ENCODE measurements at regions not wholly inside any gene's neighbourhood (a gene's known extent, or its start where the extent isn't known, plus 50 kb on each side); places are given as distances from the start of the nearest gene placed in this dataset.

- no peak overlapping the region for H3K4me3 ChIP-seq
- no peak overlapping the region for H3K9ac ChIP-seq (ENCODE audit: low read depth in 2 of 2, low read length in 2 of 2)
- intact Hi-C loops (cut with DNase I): no loop called here
- H3K9me3 ChIP-seq: no peaks in the 10 kb centered on the region
- no peaks in the 10 kb centered on the region for H3K27me3 ChIP-seq
- no peak for TF ChIP-seq CTCF (IDR thresholded peaks at IDR 0.05)
- no peaks in the 10 kb centered on the region for H3K36me3 ChIP-seq
- no peak overlapping the region for H3K27ac ChIP-seq
- no peaks in the 10 kb centered on the region for H3K4me1 ChIP-seq
- DNase-seq: no peak
Measured at GRCh38 chr4:132865922-132866321, 283.2 kb upstream of the PCDH10 start.

GRCh38 chr4:132866616-132867015, 282.5 kb upstream of the PCDH10 start:
- no peak for DNase-seq
- Histone ChIP-seq H3K4me1 (no peaks in the 10 kb centered on the region), H3K4me3 (no peak overlapping the region), H3K9me3 (no peaks in the 10 kb centered on the region), H3K9ac (ENCODE audit: low read depth in 2 of 2, low read length in 2 of 2) (no peak overlapping the region), H3K27ac (no peak overlapping the region), H3K36me3 (no peaks in the 10 kb centered on the region), H3K27me3 (no peaks in the 10 kb centered on the region)
- TF ChIP-seq CTCF (IDR thresholded peaks at IDR 0.05): no peak
- intact Hi-C loops (cut with DNase I): no loop called here

- Histone ChIP-seq H3K27me3 (no peaks in the 10 kb centered on the region), H3K36me3 (no peaks in the 10 kb centered on the region), H3K4me1 (no peaks in the 10 kb centered on the region), H3K4me3 (no peak overlapping the region), H3K9ac (ENCODE audit: low read depth in 2 of 2, low read length in 2 of 2) (no peak overlapping the region), H3K9me3 (no peaks in the 10 kb centered on the region), H3K27ac (no peak overlapping the region)
- intact Hi-C loops (cut with DNase I): no loop called here
- no peak for DNase-seq
- no peak for TF ChIP-seq CTCF (IDR thresholded peaks at IDR 0.05)
Measured at GRCh38 chr4:132893787-132894186, 255.3 kb upstream of the PCDH10 start.

- Histone ChIP-seq H3K4me3 (no peak overlapping the region), H3K27me3 (no peaks in the 10 kb centered on the region), H3K27ac (no peak overlapping the region), H3K4me1 (no peaks in the 10 kb centered on the region), H3K9me3 (no peaks in the 10 kb centered on the region), H3K36me3 (no peaks in the 10 kb centered on the region), H3K9ac (ENCODE audit: low read depth in 2 of 2, low read length in 2 of 2) (no peak overlapping the region)
- no peak for DNase-seq
- intact Hi-C loops (cut with DNase I): no loop called here
- no peak for TF ChIP-seq CTCF (IDR thresholded peaks at IDR 0.05)
Measured at GRCh38 chr4:132901224-132901623, 247.9 kb upstream of the PCDH10 start.

GRCh38 chr4:132910229-132910748, 238.8 kb upstream of the PCDH10 start:
- Histone ChIP-seq H3K27me3 (no peaks in the 10 kb centered on the region), H3K27ac (no peak overlapping the region), H3K36me3 (no peaks in the 10 kb centered on the region), H3K9ac (ENCODE audit: low read depth in 2 of 2, low read length in 2 of 2) (no peak overlapping the region), H3K4me3 (no peak overlapping the region), H3K9me3 (no peaks in the 10 kb centered on the region), H3K4me1 (no peaks in the 10 kb centered on the region)
- no peak for TF ChIP-seq CTCF (IDR thresholded peaks at IDR 0.05)
- no peak for DNase-seq
- intact Hi-C loops (cut with DNase I): no loop called here

- intact Hi-C loops (cut with DNase I): no loop called here
- Histone ChIP-seq H3K36me3 (no peaks in the 10 kb centered on the region), H3K9ac (ENCODE audit: low read depth in 2 of 2, low read length in 2 of 2) (no peak overlapping the region), H3K27me3 (no peaks in the 10 kb centered on the region), H3K9me3 (no peaks in the 10 kb centered on the region), H3K4me3 (no peak overlapping the region), H3K27ac (no peak overlapping the region), H3K4me1 (no peaks in the 10 kb centered on the region)
- no peak for DNase-seq
- no peak for TF ChIP-seq CTCF (IDR thresholded peaks at IDR 0.05)
Measured at GRCh38 chr4:132918096-132918495, 231.0 kb upstream of the PCDH10 start.
